T-helper 2 cell treated with Interferon-gamma antibody and Interleukin-4, amounts not matched to agents 100 ng/mL and 5 ng/mL, for 36 hours (primary cell): ENCODE measurements at regions not wholly inside any gene's neighbourhood (a gene's known extent, or its start where the extent isn't known, plus 50 kb on each side); places are given as distances from the start of the nearest gene placed in this dataset.
"Not testable (repeated sequence)": the region's sequence is repeated elsewhere in the genome, so short reads cannot be mapped to it uniquely, and the experiment has no call there.

Source experiments
- intact Hi-C: fragments of 100-400 bp; cut with micrococcal nuclease; formaldehyde crosslinking; loops from one replicate; pipeline ENCODE4 v1.15.1; 2023

GRCh38 chr4:123025398-123025797 is 103.0 kb upstream of the NUDT6 start:
- intact Hi-C loops, result no loop called here

- intact Hi-C loops, result not testable (repeated sequence)
Measured at GRCh38 chr4:123026015-123026414, 103.6 kb upstream of the NUDT6 start.

GRCh38 chr4:123031664-123032063 is 109.3 kb upstream of the NUDT6 start:
- intact Hi-C loops, result no loop called here

GRCh38 chr4:123034023-123034422 is 111.6 kb upstream of the NUDT6 start:
- intact Hi-C loops, result no loop called here

- intact Hi-C loops, result no loop called here
Measured at GRCh38 chr4:123035239-123035638, 112.8 kb upstream of the NUDT6 start.

- intact Hi-C loops, result no loop called here
Measured at GRCh38 chr4:123037804-123038203, 115.4 kb upstream of the NUDT6 start.

GRCh38 chr4:123042095-123042494 is 119.7 kb upstream of the NUDT6 start:
- intact Hi-C loops, result no loop called here

GRCh38 chr4:123043013-123043412 is 120.6 kb upstream of the NUDT6 start:
- intact Hi-C loops, result no loop called here

GRCh38 chr4:123043793-123044425 is 121.5 kb upstream of the NUDT6 start:
- intact Hi-C loops, result no loop called here

GRCh38 chr4:123046096-123046495 is 123.7 kb upstream of the NUDT6 start:
- intact Hi-C loops, result no loop called here

- intact Hi-C loops, result no loop called here
Measured at GRCh38 chr4:123050018-123050417, 127.6 kb upstream of the NUDT6 start.

GRCh38 chr4:123052007-123052406 is 129.6 kb upstream of the NUDT6 start:
- intact Hi-C loops, result no loop called here

GRCh38 chr4:123055943-123056342 is 133.5 kb upstream of the NUDT6 start:
- intact Hi-C loops, result no loop called here

- intact Hi-C loops, result no loop called here
Measured at GRCh38 chr4:123060039-123060770, 137.8 kb upstream of the NUDT6 start.

- intact Hi-C loops, result no loop called here
Measured at GRCh38 chr4:123064390-123064789, 142.0 kb upstream of the NUDT6 start.

GRCh38 chr4:123068081-123068480 is 145.7 kb upstream of the NUDT6 start:
- intact Hi-C loops, result no loop called here

- intact Hi-C loops, result no loop called here
Measured at GRCh38 chr4:123072060-123072459, 149.7 kb upstream of the NUDT6 start.

GRCh38 chr4:123073650-123074049 is 151.3 kb upstream of the NUDT6 start:
- intact Hi-C loops, result no loop called here

GRCh38 chr4:123077330-123077729 is 154.9 kb upstream of the NUDT6 start:
- intact Hi-C loops, result no loop called here

GRCh38 chr4:123081971-123082370 is 159.6 kb upstream of the NUDT6 start:
- intact Hi-C loops, result no loop called here

- intact Hi-C loops, result no loop called here
Measured at GRCh38 chr4:123083646-123084045, 161.2 kb upstream of the NUDT6 start.

GRCh38 chr4:123088501-123088900 is 166.1 kb upstream of the NUDT6 start:
- intact Hi-C loops, result no loop called here

- intact Hi-C loops, result no loop called here
Measured at GRCh38 chr4:123090886-123091285, 168.5 kb upstream of the NUDT6 start.
